ENCODE measurements at regions not wholly inside any gene's neighbourhood (a gene's known extent, or its start where the extent isn't known, plus 50 kb on each side); places are given as distances from the start of the nearest gene placed in this dataset.

DNA sequence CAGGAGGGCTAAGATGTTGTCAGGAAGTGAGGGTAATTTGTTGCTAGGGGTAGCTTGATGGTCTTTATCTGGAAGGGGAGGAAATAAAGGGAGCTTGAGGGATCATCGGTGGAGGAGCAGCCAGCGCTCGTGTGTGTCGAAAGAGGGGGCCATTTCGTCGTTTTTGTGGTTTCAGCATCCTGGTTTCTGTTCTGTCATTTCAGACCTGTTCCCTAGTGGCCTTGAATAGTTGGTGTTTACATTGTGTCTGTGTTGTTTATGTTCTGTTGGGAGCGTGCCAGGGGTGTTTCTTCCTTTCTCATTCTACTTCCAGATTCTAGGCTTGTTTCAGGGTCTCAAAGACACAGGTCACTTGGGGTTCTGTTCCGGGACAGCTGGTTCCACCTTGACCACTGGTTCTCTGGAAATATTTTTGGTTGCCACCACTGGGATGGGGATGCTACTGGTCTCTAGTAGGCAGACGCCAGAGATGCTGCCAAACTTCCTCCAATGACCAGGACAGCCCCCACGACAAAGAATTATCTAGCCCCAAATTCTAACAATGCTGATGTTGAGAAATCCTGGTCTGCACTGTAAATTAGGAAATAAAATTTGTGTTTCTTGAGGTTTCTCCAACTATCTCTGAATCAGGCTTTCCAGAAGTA is 113.9 kb upstream of the NAA20 start:
- H3K27me3 ChIP-seq = no peaks in the 10 kb centered on the region
- H3K27ac ChIP-seq = no peak overlapping the region
- no peaks in the 10 kb centered on the region for H3K36me3 ChIP-seq
- WGBS = 68% methylated on average over 10 of the region's 10 CpGs
- no peaks in the 10 kb centered on the region for H3K9me3 ChIP-seq
- TF ChIP-seq POLR2AphosphoS5 (IDR thresholded peaks at IDR 0.05) = no peak
- H3K4me1 ChIP-seq = peaks cover 5% of the 10 kb centered on the region
- no peak overlapping the region for H3K4me3 ChIP-seq
- peak in 1 of 2 donors; percentile 57 for DNase-seq (ENCODE audit: low spot score in 2 of 2)

- Histone ChIP-seq H3K36me3 (no peaks in the 10 kb centered on the region), H3K27ac (no peak overlapping the region), H3K9me3 (no peaks in the 10 kb centered on the region), H3K27me3 (no peaks in the 10 kb centered on the region), H3K4me1 (peaks cover 8% of the 10 kb centered on the region), H3K4me3 (no peak overlapping the region)
- 93% methylated on average over 3 of the region's 3 CpGs for WGBS
- peak in 1 of 2 donors; percentile 63 for DNase-seq (ENCODE audit: low spot score in 2 of 2)
- TF ChIP-seq POLR2A (IDR thresholded peaks at IDR 0.05) (no peak), POLR2AphosphoS5 (IDR thresholded peaks at IDR 0.05) (no peak), EP300 (IDR thresholded peaks at IDR 0.05) (no peak)
- TF ChIP-seq, protein P1, sequence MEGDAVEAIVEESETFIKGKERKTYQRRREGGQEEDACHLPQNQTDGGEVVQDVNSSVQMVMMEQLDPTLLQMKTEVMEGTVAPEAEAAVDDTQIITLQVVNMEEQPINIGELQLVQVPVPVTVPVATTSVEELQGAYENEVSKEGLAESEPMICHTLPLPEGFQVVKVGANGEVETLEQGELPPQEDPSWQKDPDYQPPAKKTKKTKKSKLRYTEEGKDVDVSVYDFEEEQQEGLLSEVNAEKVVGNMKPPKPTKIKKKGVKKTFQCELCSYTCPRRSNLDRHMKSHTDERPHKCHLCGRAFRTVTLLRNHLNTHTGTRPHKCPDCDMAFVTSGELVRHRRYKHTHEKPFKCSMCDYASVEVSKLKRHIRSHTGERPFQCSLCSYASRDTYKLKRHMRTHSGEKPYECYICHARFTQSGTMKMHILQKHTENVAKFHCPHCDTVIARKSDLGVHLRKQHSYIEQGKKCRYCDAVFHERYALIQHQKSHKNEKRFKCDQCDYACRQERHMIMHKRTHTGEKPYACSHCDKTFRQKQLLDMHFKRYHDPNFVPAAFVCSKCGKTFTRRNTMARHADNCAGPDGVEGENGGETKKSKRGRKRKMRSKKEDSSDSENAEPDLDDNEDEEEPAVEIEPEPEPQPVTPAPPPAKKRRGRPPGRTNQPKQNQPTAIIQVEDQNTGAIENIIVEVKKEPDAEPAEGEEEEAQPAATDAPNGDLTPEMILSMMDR (IDR thresholded peaks at IDR 0.05) = no peak
These were observed 109.7 kb upstream of the NAA20 start for GRCh38 chr20:19907326-19908056.

DNA sequence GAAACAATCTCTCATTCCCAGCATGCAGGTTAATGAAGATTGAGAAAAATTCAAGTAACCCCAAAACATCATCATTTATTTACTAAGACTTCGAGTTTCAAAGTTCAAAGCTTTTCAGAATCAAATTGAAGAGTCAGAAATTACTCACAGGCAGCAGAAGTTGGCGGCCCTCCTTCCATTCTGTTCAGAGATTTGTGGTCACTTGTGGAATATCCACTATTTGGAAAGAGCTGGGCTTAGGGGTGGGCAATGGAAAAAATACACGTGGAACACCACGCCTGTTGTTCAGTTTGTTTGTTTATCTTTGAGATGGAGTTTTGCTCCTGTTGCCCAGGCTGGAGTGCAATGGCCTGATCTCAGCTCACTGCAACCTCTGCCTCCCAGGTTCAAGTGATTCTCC is 108.6 kb upstream of the NAA20 start:
- Histone ChIP-seq H3K4me3 (no peak overlapping the region), H3K9me3 (no peaks in the 10 kb centered on the region), H3K36me3 (no peaks in the 10 kb centered on the region), H3K27me3 (no peaks in the 10 kb centered on the region), H3K27ac (peak overlapping the region; percentile 39), H3K4me1 (peaks cover 9% of the 10 kb centered on the region)
- DNase-seq (ENCODE audit: low spot score in 2 of 2) = peak in 1 of 2 donors; percentile 21
- WGBS = 83% methylated on average over 4 of the region's 4 CpGs
- TF ChIP-seq POLR2AphosphoS5 (IDR thresholded peaks at IDR 0.05) (no peak), EP300 (IDR thresholded peaks at IDR 0.05) (no peak), POLR2A (IDR thresholded peaks at IDR 0.05) (no peak)
- TF ChIP-seq, protein P1 (IDR thresholded peaks at IDR 0.05) = no peak

GRCh38 chr20:19909725-19910124 is 107.4 kb upstream of the NAA20 start:
- TF ChIP-seq, protein P1 (IDR thresholded peaks at IDR 0.05) = no peak
- no peak for TF ChIP-seq POLR2A (IDR thresholded peaks at IDR 0.05)
- TF ChIP-seq POLR2AphosphoS5 (IDR thresholded peaks at IDR 0.05) = peak in 1 of 3 donors; percentile 29
- 42% methylated on average over 2 of the region's 4 CpGs for WGBS
- peak; percentile 84 to 89 for DNase-seq (ENCODE audit: low spot score in 2 of 2)

GRCh38 chr20:19911810-19912382 is 105.3 kb upstream of the NAA20 start:
- 80% methylated on average over 4 of the region's 4 CpGs for WGBS
- peak in 1 of 2 donors; percentile 27 for DNase-seq (ENCODE audit: low spot score in 2 of 2)
- no peaks in the 10 kb centered on the region for H3K9me3 ChIP-seq
- TF ChIP-seq EP300 (IDR thresholded peaks at IDR 0.05) (no peak), POLR2AphosphoS5 (IDR thresholded peaks at IDR 0.05) (no peak), POLR2A (IDR thresholded peaks at IDR 0.05) (no peak)
- TF ChIP-seq, protein P1 (IDR thresholded peaks at IDR 0.05) = no peak
- H3K4me1 ChIP-seq = peaks cover 42% of the 10 kb centered on the region
- no peak overlapping the region for H3K27ac ChIP-seq
- no peaks in the 10 kb centered on the region for H3K36me3 ChIP-seq
- no peaks in the 10 kb centered on the region for H3K27me3 ChIP-seq
- no peak overlapping the region for H3K4me3 ChIP-seq

More at GRCh38 chr20:19909725-19910124, 107.4 kb upstream of the NAA20 start:
- Histone ChIP-seq H3K27me3 (no peaks in the 10 kb centered on the region), H3K4me3 (no peak overlapping the region), H3K4me1 (peaks cover 20% of the 10 kb centered on the region), H3K27ac (peak overlapping the region; percentile 53), H3K9me3 (no peaks in the 10 kb centered on the region), H3K36me3 (no peaks in the 10 kb centered on the region)
